ENCODE measurements at regions not wholly inside any gene's neighbourhood (a gene's known extent, or its start where the extent isn't known, plus 50 kb on each side); places are given as distances from the start of the nearest gene placed in this dataset.

GRCh38 chr12:67927324-67927723, 61.9 kb upstream of the IFNG-AS1 start:
- Histone ChIP-seq H3K9me3 (replicated peaks in 1 of 11) (no peaks in the 10 kb centered on the region), H3K27ac (no peak overlapping the region), H3K4me1 (no peaks in the 10 kb centered on the region), H3K36me3 (no peaks in the 10 kb centered on the region), H3K27me3 (no peaks in the 10 kb centered on the region), H3K4me2 (no peak overlapping the region), H3K9ac (no peak overlapping the region), H4K20me1 (no peaks in the 10 kb centered on the region), H3K4me3 (no peak overlapping the region)
- TF ChIP-seq Cebpa-rat (IDR thresholded peaks at IDR 0.05), result no peak

GRCh38 chr12:67927815-67928214, 61.4 kb upstream of the IFNG-AS1 start:
- TF ChIP-seq Cebpa-rat (IDR thresholded peaks at IDR 0.05), result no peak
- Histone ChIP-seq H3K36me3 (no peaks in the 10 kb centered on the region), H3K4me2 (no peak overlapping the region), H3K9me3 (replicated peaks in 1 of 11) (no peaks in the 10 kb centered on the region), H3K4me1 (no peaks in the 10 kb centered on the region), H3K9ac (no peak overlapping the region), H3K27ac (no peak overlapping the region), H3K4me3 (no peak overlapping the region), H3K27me3 (no peaks in the 10 kb centered on the region), H4K20me1 (no peaks in the 10 kb centered on the region)

GRCh38 chr12:67928621-67929383, 60.4 kb upstream of the IFNG-AS1 start:
- no peaks in the 10 kb centered on the region for H3K27me3 ChIP-seq
- no peak for TF ChIP-seq Cebpa-rat (IDR thresholded peaks at IDR 0.05)
- no peak overlapping the region for H3K9ac ChIP-seq
- no peak overlapping the region for H3K4me3 ChIP-seq
- H3K4me2 ChIP-seq, result no peak overlapping the region
- H3K36me3 ChIP-seq, result no peaks in the 10 kb centered on the region
- H3K4me1 ChIP-seq, result no peaks in the 10 kb centered on the region
- no peak overlapping the region for H3K27ac ChIP-seq
- no peaks in the 10 kb centered on the region for H3K9me3 ChIP-seq (replicated peaks in 1 of 11)
- no peaks in the 10 kb centered on the region for H4K20me1 ChIP-seq

GRCh38 chr12:67929384-67929772, 59.9 kb upstream of the IFNG-AS1 start:
- Histone ChIP-seq H3K36me3 (no peaks in the 10 kb centered on the region), H3K4me2 (no peak overlapping the region), H4K20me1 (no peaks in the 10 kb centered on the region), H3K9ac (no peak overlapping the region), H3K9me3 (replicated peaks in 1 of 11) (no peaks in the 10 kb centered on the region), H3K27me3 (no peaks in the 10 kb centered on the region), H3K4me3 (no peak overlapping the region), H3K27ac (no peak overlapping the region), H3K4me1 (no peaks in the 10 kb centered on the region)
- no peak for TF ChIP-seq Cebpa-rat (IDR thresholded peaks at IDR 0.05)

- Histone ChIP-seq H3K36me3 (no peaks in the 10 kb centered on the region), H3K4me3 (no peak overlapping the region), H3K4me1 (peaks cover 0 to 5% (median 3%) of the 10 kb centered on the region in 10 experiments; a peak in 8 of 20 replicates), H3K27ac (no peak overlapping the region), H3K9ac (no peak overlapping the region), H3K4me2 (no peak overlapping the region), H4K20me1 (no peaks in the 10 kb centered on the region), H3K27me3 (no peaks in the 10 kb centered on the region), H3K9me3 (replicated peaks in 1 of 11) (no peaks in the 10 kb centered on the region)
- no peak for TF ChIP-seq Cebpa-rat (IDR thresholded peaks at IDR 0.05)
Observed at GRCh38 chr12:67937822-67938221, 51.4 kb upstream of the IFNG-AS1 start.
